ENCODE measurements at regions not wholly inside any gene's neighbourhood (a gene's known extent, or its start where the extent isn't known, plus 50 kb on each side); places are given as distances from the start of the nearest gene placed in this dataset.

DNA sequence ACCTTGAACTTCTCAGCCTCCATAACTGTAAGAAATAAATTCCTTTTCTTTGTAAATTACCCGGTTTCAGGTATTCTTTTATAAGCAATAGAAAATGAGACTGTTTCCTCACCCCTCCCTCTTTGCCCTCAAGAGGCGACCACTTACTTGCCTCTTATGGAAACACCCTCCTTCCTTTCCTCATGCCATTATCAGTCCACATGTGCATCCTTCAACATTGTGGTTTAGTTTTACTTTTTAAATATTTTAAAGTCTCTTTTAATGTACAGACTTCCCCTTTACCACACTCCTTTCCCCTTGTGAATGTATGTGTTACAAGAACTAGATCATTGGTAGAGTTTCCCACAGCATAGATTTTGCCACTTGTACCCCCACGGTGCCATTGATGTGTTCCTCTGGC, 202.4 kb upstream of the SIX2 start:
- TF ChIP-seq CTCF (IDR thresholded peaks at IDR 0.05) (no peak), POLR2A (IDR thresholded peaks at IDR 0.05) (no peak), POLR2AphosphoS5 (IDR thresholded peaks at IDR 0.05) (no peak)

Data from breast epithelium (tissue), 3 donors.